T-helper 1 cell treated with Interleukin-12 subunit alpha and Interleukin-12 subunit beta and Interleukin-4 antibody, amounts not matched to agents 30 μg/mL and 1 μg/mL, for 36 hours (primary cell): ENCODE measurements at regions not wholly inside any gene's neighbourhood (a gene's known extent, or its start where the extent isn't known, plus 50 kb on each side); places are given as distances from the start of the nearest gene placed in this dataset.

Source experiments
- H3K27ac Mint-ChIP-seq: one replicate; pipeline ENCODE4 v1.8.0; 2021; ENCODE audit warnings: mild to moderate bottlenecking, mixed read lengths
- H3K27me3 Mint-ChIP-seq: one replicate; pipeline ENCODE4 v1.8.0; 2021; ENCODE audit warnings: low read depth, mixed read lengths
- H3K36me3 Mint-ChIP-seq: one replicate; pipeline ENCODE4 v1.8.0; 2021; ENCODE audit warnings: low read depth, mixed read lengths
- H3K4me1 Mint-ChIP-seq: one replicate; pipeline ENCODE4 v1.8.0; 2021; ENCODE audit warnings: low read depth, mixed read lengths
- H3K4me3 Mint-ChIP-seq: one replicate; pipeline ENCODE4 v1.8.0; 2021; ENCODE audit warnings: mild to moderate bottlenecking, moderate library complexity, mixed read lengths
- H3K9me3 Mint-ChIP-seq: one replicate; pipeline ENCODE4 v1.8.0; 2021; ENCODE audit warnings: mixed read lengths

GRCh38 chr12:4056910-4057845, 184.0 kb upstream of the PARP11 start:
- Mint-ChIP-seq H3K27me3 (peaks cover 6% of the 10 kb centered on the region), H3K4me3 (peak overlapping the region; percentile 27), H3K4me1 (peaks cover 12% of the 10 kb centered on the region), H3K27ac (peak overlapping the region; percentile 50), H3K9me3 (no peaks in the 10 kb centered on the region), H3K36me3 (no peaks in the 10 kb centered on the region)

GRCh38 chr12:4054630-4055029, 181.4 kb upstream of the PARP11 start:
- H3K27me3 Mint-ChIP-seq, result peaks cover 6% of the 10 kb centered on the region
- no peak overlapping the region for H3K4me3 Mint-ChIP-seq
- H3K27ac Mint-ChIP-seq, result no peak overlapping the region
- H3K4me1 Mint-ChIP-seq, result peaks cover 17% of the 10 kb centered on the region
- H3K36me3 Mint-ChIP-seq, result no peaks in the 10 kb centered on the region
- H3K9me3 Mint-ChIP-seq, result no peaks in the 10 kb centered on the region

- Mint-ChIP-seq H3K4me3 (no peak overlapping the region), H3K27ac (no peak overlapping the region), H3K9me3 (no peaks in the 10 kb centered on the region)
Observed at GRCh38 chr12:4052691-4053090, 179.5 kb upstream of the PARP11 start.

GRCh38 chr12:4051596-4051995, 178.4 kb upstream of the PARP11 start:
- no peak overlapping the region for H3K4me3 Mint-ChIP-seq
- peaks cover 14% of the 10 kb centered on the region for H3K27me3 Mint-ChIP-seq
- H3K36me3 Mint-ChIP-seq, result no peaks in the 10 kb centered on the region
- H3K4me1 Mint-ChIP-seq, result peaks cover 5% of the 10 kb centered on the region
- H3K9me3 Mint-ChIP-seq, result no peaks in the 10 kb centered on the region
- H3K27ac Mint-ChIP-seq, result no peak overlapping the region

More at GRCh38 chr12:4052691-4053090, 179.5 kb upstream of the PARP11 start:
- Mint-ChIP-seq H3K36me3 (no peaks in the 10 kb centered on the region), H3K27me3 (peaks cover 6% of the 10 kb centered on the region), H3K4me1 (peaks cover 12% of the 10 kb centered on the region)

GRCh38 chr12:4050340-4050739, 177.1 kb upstream of the PARP11 start:
- H3K4me3 Mint-ChIP-seq, result no peak overlapping the region
- H3K4me1 Mint-ChIP-seq, result peaks cover 5% of the 10 kb centered on the region
- no peak overlapping the region for H3K27ac Mint-ChIP-seq
- peaks cover 17% of the 10 kb centered on the region for H3K27me3 Mint-ChIP-seq
- H3K36me3 Mint-ChIP-seq, result no peaks in the 10 kb centered on the region
- no peaks in the 10 kb centered on the region for H3K9me3 Mint-ChIP-seq

GRCh38 chr12:4049298-4050080, 176.3 kb upstream of the PARP11 start:
- Mint-ChIP-seq H3K27me3 (peaks cover 17% of the 10 kb centered on the region), H3K36me3 (no peaks in the 10 kb centered on the region), H3K9me3 (no peaks in the 10 kb centered on the region), H3K4me3 (no peak overlapping the region), H3K27ac (no peak overlapping the region), H3K4me1 (peaks cover 5% of the 10 kb centered on the region)

GRCh38 chr12:4047421-4047820, 174.2 kb upstream of the PARP11 start:
- peaks cover 10% of the 10 kb centered on the region for H3K27me3 Mint-ChIP-seq
- H3K27ac Mint-ChIP-seq, result no peak overlapping the region
- no peaks in the 10 kb centered on the region for H3K9me3 Mint-ChIP-seq
- H3K36me3 Mint-ChIP-seq, result no peaks in the 10 kb centered on the region
- H3K4me1 Mint-ChIP-seq, result peaks cover 5% of the 10 kb centered on the region
- H3K4me3 Mint-ChIP-seq, result no peak overlapping the region

GRCh38 chr12:4046495-4046840, 173.3 kb upstream of the PARP11 start:
- no peak overlapping the region for H3K4me3 Mint-ChIP-seq
- no peak overlapping the region for H3K27ac Mint-ChIP-seq
- peaks cover 10% of the 10 kb centered on the region for H3K27me3 Mint-ChIP-seq
- H3K36me3 Mint-ChIP-seq, result no peaks in the 10 kb centered on the region
- no peaks in the 10 kb centered on the region for H3K9me3 Mint-ChIP-seq
- peaks cover 3% of the 10 kb centered on the region for H3K4me1 Mint-ChIP-seq

GRCh38 chr12:4045786-4046494, 172.7 kb upstream of the PARP11 start:
- Mint-ChIP-seq H3K27ac (no peak overlapping the region), H3K4me1 (no peaks in the 10 kb centered on the region), H3K4me3 (no peak overlapping the region), H3K27me3 (peaks cover 10% of the 10 kb centered on the region), H3K36me3 (no peaks in the 10 kb centered on the region), H3K9me3 (no peaks in the 10 kb centered on the region)

GRCh38 chr12:4044736-4045730, 171.8 kb upstream of the PARP11 start:
- Mint-ChIP-seq H3K4me3 (no peak overlapping the region), H3K27me3 (peaks cover 10% of the 10 kb centered on the region), H3K27ac (no peak overlapping the region), H3K9me3 (no peaks in the 10 kb centered on the region), H3K36me3 (no peaks in the 10 kb centered on the region), H3K4me1 (peaks cover 1% of the 10 kb centered on the region)

GRCh38 chr12:4044101-4044500, 170.9 kb upstream of the PARP11 start:
- Mint-ChIP-seq H3K9me3 (no peaks in the 10 kb centered on the region), H3K27me3 (peaks cover 10% of the 10 kb centered on the region), H3K4me1 (peaks cover 5% of the 10 kb centered on the region), H3K36me3 (no peaks in the 10 kb centered on the region), H3K4me3 (no peak overlapping the region), H3K27ac (no peak overlapping the region)

GRCh38 chr12:4041187-4041885, 168.1 kb upstream of the PARP11 start:
- H3K36me3 Mint-ChIP-seq, result no peaks in the 10 kb centered on the region
- H3K4me1 Mint-ChIP-seq, result peaks cover 10% of the 10 kb centered on the region
- no peak overlapping the region for H3K4me3 Mint-ChIP-seq
- no peaks in the 10 kb centered on the region for H3K9me3 Mint-ChIP-seq
- H3K27ac Mint-ChIP-seq, result no peak overlapping the region
- H3K27me3 Mint-ChIP-seq, result peaks cover 3% of the 10 kb centered on the region

- no peak overlapping the region for H3K27ac Mint-ChIP-seq
- peaks cover 10% of the 10 kb centered on the region for H3K4me1 Mint-ChIP-seq
- H3K9me3 Mint-ChIP-seq, result no peaks in the 10 kb centered on the region
- H3K27me3 Mint-ChIP-seq, result peaks cover 13% of the 10 kb centered on the region
- no peaks in the 10 kb centered on the region for H3K36me3 Mint-ChIP-seq
- H3K4me3 Mint-ChIP-seq, result no peak overlapping the region
Observed at GRCh38 chr12:4039931-4040330, 166.7 kb upstream of the PARP11 start.
